ENCODE measurements at regions not wholly inside any gene's neighbourhood (a gene's known extent, or its start where the extent isn't known, plus 50 kb on each side); places are given as distances from the start of the nearest gene placed in this dataset.

DNA sequence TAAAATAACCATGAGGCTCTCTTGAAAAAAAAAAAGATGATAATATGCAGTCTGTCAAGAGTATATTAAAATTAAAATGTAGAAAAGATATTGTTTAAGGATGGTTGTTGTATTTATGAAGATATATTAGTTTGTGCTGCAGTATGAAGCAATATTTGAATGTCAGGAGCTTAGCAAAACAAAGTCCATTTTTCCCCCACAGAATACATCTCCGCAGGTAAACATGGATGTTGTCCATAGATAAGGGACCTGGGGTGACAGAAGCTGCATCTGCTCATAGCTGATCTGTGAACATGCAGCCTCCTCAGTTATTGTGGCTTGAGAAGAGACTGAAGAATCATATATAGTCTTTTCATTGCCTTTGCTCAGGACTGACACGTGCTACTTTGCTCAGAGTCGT is 366.1 kb upstream of the MMADHC start:
- no peak for TF ChIP-seq EZH2 (IDR thresholded peaks at IDR 0.05; ENCODE audit: borderline replicate concordance, low read length)
- TF ChIP-seq, protein P1, sequence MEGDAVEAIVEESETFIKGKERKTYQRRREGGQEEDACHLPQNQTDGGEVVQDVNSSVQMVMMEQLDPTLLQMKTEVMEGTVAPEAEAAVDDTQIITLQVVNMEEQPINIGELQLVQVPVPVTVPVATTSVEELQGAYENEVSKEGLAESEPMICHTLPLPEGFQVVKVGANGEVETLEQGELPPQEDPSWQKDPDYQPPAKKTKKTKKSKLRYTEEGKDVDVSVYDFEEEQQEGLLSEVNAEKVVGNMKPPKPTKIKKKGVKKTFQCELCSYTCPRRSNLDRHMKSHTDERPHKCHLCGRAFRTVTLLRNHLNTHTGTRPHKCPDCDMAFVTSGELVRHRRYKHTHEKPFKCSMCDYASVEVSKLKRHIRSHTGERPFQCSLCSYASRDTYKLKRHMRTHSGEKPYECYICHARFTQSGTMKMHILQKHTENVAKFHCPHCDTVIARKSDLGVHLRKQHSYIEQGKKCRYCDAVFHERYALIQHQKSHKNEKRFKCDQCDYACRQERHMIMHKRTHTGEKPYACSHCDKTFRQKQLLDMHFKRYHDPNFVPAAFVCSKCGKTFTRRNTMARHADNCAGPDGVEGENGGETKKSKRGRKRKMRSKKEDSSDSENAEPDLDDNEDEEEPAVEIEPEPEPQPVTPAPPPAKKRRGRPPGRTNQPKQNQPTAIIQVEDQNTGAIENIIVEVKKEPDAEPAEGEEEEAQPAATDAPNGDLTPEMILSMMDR (conservative IDR thresholded peaks at IDR 0.05 in 1 of 2, IDR thresholded peaks at IDR 0.05 in 1 of 2; ENCODE audit: extremely low read depth in 1 of 2, insufficient read depth in 1 of 2, low read depth in 1 of 2, low read length in 2 of 2): no peak
